NOMO-1 treated with DMSO at 0.1 percent for 48 hours (cell line): ENCODE measurements at regions not wholly inside any gene's neighbourhood (a gene's known extent, or its start where the extent isn't known, plus 50 kb on each side); places are given as distances from the start of the nearest gene placed in this dataset.

Experiments
- DNase-seq: peaks from one replicate; lab custom pipeline; 2025; ENCODE audit not compliant: unreplicated experiment; lab: John Stamatoyannopoulos, UW

DNA sequence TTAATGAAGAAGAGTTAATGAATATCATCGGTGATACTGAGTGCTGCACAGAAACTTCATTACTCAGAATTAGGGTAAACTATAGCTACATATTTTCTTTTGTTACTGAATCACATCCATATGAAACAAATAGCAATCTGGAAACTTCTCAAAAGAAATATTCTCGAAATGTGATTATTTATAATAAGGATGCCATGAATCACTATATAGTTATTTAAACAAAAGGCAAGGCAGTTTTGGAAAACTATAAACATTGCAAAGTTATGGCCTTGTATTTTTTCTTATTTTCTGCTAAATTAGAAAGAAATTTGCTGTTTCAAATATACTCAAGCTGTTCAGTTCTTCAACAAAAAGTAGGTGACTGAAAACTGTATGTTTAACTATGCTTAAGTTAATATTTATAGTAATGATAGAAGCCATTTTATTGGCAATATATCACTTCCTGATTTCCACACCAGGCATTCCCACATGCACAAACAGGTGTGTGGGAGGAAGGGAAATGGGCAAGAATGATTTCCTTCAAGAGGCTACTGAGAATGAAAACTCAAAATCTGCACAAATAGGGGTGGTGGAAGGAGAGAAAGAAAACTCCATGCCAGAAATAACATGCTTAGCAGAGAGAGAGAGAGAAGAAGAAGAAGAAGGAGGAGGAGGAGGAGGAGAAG, 74.5 kb upstream of the FRY start:
- DNase-seq, result no peak

DNA sequence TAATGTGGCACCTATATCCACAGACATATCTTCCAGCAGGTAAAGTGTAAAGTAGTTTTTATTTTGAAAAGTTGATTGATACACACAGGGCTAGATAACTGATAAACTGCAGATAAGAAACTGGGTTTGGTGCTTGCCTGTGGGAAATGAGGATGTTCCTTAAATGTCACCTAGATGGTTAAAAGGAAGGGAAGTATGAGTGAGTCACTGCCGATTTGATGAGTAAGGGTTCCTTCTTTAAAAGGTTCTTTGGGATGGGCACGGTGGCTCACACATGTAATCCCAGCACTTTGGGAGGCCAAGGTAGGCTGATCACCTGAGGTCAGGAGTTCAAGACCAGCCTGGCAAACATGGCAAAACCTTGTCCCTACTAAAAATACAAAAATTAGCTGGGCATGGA, 73.8 kb upstream of the FRY start:
- DNase-seq, result peak; percentile 49

DNA sequence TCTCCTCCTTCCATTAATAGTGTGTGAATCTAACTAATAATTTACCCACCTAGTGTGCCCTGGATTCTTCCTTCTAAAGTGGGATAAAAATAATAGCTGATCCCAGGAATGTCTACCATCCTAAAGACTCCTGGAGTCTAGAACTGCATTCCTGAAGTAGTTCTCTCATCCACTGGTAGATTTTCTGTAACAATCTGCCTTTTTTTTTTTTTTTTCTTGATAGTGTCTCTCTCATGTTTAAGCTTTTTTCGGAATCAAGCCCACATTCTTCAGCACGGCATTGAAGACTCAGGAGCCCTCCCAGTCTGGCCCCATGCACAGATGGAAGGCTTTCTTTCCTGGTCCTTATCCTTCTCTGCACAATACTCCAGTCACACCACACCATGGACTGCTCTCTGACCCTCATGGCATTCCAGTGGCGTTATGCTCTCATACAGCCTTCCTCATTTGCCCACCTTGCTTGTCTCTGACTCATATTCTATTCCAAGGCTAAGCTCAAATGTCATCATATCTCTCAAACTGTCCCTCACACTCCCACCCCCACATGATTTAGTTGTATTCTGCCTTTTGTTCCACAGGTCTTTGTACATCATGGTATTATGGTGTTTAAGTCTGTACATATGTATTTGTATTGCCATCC, 68.7 kb upstream of the FRY start:
- DNase-seq, result no peak

DNA sequence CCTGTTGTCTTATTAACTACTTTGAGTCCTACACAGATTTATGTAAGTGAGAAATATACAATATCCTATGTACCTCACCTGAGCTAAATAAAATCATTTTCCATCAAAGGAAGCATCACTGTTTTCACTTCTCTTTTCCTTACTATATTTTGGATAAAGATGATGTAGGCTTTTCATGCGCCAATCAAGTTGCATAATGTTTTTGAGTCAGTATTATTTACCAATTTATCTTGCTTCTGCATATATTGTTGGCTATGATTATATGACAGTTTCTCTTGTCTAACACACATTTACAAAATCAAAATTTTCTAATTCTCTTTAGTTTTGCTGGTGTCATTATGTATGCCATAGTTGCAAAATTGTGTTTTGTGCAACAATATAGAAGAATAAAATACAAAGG, 67.9 kb upstream of the FRY start:
- peak; percentile 43 for DNase-seq

DNA sequence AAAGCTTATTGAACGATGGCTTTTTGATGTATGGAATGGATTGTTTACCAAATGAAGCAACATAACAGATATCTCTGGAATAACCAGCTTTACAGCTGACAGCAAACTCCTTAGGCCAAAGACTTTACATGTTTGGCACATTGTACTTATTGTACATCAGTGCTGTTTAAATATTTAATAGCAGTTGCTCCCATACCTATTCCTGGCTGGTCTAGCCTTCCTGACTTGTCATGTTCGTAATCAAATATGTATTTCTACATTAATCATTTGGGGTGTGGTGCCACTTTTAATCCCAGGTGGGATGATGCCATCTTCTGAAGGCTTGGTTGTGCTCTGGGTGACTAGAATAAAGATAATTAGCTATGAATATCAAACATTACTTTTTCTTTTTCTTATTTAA, 67.4 kb upstream of the FRY start:
- DNase-seq, result no peak

DNA sequence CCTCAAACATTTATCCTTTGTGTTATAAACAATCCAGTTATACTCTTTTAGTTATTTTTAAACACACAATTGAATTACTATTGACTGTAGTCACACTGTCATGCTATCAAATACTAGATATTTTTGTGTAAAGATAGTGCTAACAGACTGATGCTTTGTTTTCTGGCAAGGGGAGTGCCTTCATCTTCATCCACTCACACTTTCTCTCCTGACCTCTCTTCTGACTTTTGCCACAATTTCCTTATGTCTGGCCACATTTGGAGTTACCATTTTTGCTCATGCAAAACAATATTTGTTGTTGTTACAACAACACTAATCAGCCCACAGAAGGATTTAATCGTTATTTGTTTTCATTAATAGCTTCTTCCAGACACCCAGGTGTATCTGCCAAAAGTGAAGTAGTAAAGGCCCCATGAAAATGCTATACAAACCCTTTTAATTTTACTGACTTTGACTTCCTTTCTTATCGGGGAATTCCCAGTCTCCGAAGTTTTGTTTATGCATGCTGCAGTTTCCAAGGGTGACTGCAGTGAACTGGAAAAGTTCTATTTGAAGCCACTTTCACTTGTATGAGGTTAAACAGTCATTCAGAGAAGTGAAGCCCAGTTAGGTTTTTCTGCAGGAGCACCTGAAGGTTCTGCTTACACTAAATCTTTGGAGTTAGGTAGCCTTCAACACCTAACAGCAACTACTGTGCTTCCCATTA, 66.1 kb upstream of the FRY start:
- DNase-seq, result no peak

DNA sequence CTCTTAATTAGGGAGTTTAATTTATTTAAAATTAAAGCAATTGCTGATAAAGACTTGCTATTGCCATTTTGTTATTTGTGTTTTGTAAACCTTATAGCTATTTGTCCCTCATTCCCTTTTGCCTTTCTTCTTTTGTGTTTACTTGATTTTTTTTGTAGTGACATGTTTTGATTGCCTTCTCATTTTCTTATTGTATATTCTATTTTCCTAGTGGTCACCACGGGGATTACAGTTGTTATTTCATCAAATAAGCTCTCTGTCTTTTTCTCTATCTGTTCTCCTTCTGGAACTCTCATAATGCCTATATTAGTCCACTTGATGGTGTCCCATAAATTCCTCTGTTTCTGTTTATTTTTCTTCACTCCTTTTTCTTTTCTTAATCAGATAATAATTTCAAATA, 64.4 kb upstream of the FRY start:
- DNase-seq, result no peak

DNA sequence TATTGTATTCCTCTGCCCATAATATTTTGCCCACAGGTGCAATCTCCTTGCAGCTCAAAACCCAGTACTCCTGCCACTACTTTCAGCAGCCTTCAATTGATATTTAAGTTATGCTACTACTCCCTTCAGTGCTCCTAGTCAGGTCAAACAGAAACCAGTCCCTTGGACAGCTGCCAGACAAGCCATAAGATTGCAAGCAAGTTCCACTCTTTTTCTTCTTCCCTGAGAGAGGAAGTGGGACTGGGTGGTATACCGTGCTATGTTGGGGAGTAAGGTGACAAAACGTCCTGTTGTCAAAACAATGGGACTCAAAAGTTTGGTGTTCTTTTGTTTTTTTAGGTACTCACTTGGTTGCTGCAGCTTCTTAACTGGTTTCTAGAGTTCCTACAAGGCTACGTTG, 63.1 kb upstream of the FRY start:
- peak; percentile 82 for DNase-seq

DNA sequence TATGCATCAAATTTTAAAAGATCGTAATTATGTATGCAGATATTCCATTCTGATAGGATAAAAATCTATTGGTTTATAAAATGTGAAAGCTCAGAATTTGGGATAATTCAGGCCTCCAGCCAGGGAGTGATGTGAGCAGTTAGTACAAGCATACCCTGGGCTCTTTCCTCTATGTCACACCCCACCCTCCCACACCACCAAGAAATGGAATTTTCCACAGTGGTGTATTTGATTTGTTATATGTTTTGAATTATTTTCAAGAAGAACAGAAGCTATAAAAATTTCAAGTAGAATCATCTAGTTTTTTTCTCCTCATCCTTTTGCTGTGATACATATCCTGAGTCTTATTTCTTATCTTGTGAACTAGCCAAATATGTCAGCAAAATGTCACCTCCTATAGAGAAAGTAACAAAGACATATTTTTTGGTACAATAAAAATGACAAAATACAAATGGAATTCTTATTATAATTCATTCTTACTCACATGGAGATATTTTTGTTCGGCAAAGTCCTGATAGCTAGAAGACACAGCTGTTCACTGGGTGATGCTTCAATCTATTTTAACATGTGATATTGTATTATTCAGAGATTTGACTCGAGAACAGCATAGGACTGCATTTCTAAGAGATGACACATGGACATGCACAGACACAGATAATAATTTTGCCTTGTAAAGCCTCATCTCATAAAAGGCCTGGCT, 61.2 kb upstream of the FRY start:
- DNase-seq, result no peak

DNA sequence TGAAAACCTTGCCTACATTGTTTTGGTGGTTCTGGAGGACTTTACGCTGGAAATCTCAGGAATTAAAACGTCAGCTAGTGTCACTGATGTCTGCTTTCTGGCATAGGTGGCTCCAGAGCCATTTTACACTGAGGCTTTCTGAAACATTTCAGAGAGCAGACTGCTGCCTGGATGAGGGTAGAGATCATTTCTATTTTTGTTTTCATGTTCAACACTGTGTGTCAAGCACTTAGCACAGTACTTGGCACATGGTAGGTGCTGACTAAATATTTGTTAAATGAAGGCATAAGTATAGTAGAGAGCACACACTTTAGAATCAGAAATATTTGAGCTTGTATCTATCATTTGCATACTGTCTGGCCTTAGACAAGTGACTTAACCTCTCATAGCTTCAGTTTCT, 59.1 kb upstream of the FRY start:
- DNase-seq, result no peak

DNA sequence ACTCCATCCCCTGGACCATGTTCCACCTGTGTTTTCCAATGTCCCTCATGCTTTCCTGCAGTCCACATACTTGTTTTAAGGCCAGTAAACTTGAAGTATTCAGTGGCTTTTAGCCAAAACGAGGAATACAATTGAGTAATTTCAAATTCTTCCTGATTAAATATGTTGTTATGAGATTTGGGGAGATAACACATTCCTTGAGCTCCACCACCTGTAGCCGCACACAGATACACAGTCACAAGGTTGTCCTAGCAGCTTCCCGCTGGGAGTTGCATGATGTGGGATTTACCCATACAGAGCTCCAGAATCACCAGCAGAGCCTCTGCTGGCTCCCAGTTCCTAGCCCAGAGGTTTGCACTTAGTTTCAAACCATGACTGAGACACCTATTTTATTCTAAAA, 53.6 kb upstream of the FRY start:
- no peak for DNase-seq

DNA sequence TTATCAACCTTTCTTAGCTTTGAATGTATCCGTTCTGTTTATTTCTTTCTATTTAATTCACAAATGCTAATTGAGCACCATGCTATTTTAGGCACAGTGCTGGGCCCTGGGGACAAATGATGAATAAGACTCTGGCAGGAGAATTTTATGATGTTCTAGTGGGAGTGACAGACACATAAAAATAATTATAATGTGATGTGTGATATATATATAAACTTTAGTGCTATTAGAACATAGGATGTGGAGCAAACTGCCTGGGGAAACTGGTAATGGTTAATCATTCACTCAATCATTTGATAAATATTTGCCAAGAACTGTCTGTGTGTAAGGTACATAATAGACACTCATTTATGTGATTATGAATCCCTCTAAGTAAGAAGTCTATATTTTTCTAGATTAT, 50.7 kb upstream of the FRY start:
- DNase-seq, result no peak
